Osteoblast (primary cell): ENCODE measurements at regions not wholly inside any gene's neighbourhood (a gene's known extent, or its start where the extent isn't known, plus 50 kb on each side); places are given as distances from the start of the nearest gene placed in this dataset.

Experiments
- DNase-seq: peaks from one replicate; pipeline ENCODE4 v3.0.0; 2011; ENCODE audit warnings: low spot score, mixed read lengths; ENCODE audit not compliant: insufficient read length; ENCODE audit errors: missing footprints
- H2AFZ ChIP-seq: 2 replicates; pipeline ENCODE4 v1.6.0; 2011; ENCODE audit warnings: mild to moderate bottlenecking, low read length
- H3K27ac ChIP-seq: 2 replicates; pipeline ENCODE4 v1.5.1; 2011; ENCODE audit warnings: mild to moderate bottlenecking, low read depth, low read length, moderate library complexity
- H3K27me3 ChIP-seq: 2 replicates; pipeline ENCODE4 v1.6.0; 2012; ENCODE audit warnings: mild to moderate bottlenecking, control low read depth, inconsistent platforms, low read length, moderate library complexity; ENCODE audit not compliant: insufficient read depth
- H3K36me3 ChIP-seq: 2 replicates; pipeline ENCODE4 v1.5.1; 2011; ENCODE audit warnings: mild to moderate bottlenecking, low read length, control low read depth, moderate library complexity; ENCODE audit not compliant: insufficient read depth
- H3K4me1 ChIP-seq: 2 replicates; pipeline ENCODE4 v1.5.1; 2011; ENCODE audit warnings: mild to moderate bottlenecking, low read length, control low read depth, moderate library complexity; ENCODE audit not compliant: insufficient read depth
- H3K4me2 ChIP-seq: 2 replicates; pipeline ENCODE4 v1.6.0; 2011; ENCODE audit warnings: mild to moderate bottlenecking, low read length; ENCODE audit not compliant: insufficient read depth
- H3K4me3 ChIP-seq: fragments of 200-600 bp; sonication (generic); 3 replicates; pipeline ENCODE4 v1.5.1; 2012; ENCODE audit warnings: mild to moderate bottlenecking, low read length, inconsistent platforms; ENCODE audit not compliant: insufficient read depth
- H3K79me2 ChIP-seq: 2 replicates; pipeline ENCODE4 v1.6.0; 2012; ENCODE audit warnings: mild to moderate bottlenecking, low read length, control low read depth, inconsistent platforms; ENCODE audit not compliant: insufficient read depth
- H3K9me3 ChIP-seq: 2 replicates; pipeline ENCODE4 v1.5.1; 2011; ENCODE audit warnings: low read depth, low read length, control low read depth
- H4K20me1 ChIP-seq: 2 replicates; pipeline ENCODE4 v1.6.0; 2012; ENCODE audit warnings: mild to moderate bottlenecking, low read length, control low read depth; ENCODE audit not compliant: insufficient read depth
- TF ChIP-seq, protein P1 (sequence below): IDR thresholded peaks from 2 replicates; pipeline ENCODE4 v1.5.1; 2011; ENCODE audit warnings: mild to moderate bottlenecking, low read depth, low read length, moderate library complexity; ENCODE audit errors: extremely low read depth

- Histone ChIP-seq H3K79me2 (no peaks in the 10 kb centered on the region), H4K20me1 (no peaks in the 10 kb centered on the region), H3K4me3 (no peak overlapping the region), H3K9me3 (no peaks in the 10 kb centered on the region), H3K27ac (no peak overlapping the region), H3K27me3 (no peaks in the 10 kb centered on the region), H3K4me2 (no peak overlapping the region), H3K36me3 (no peaks in the 10 kb centered on the region), H3K4me1 (no peaks in the 10 kb centered on the region), H2AFZ (no peak overlapping the region)
- TF ChIP-seq, protein P1, sequence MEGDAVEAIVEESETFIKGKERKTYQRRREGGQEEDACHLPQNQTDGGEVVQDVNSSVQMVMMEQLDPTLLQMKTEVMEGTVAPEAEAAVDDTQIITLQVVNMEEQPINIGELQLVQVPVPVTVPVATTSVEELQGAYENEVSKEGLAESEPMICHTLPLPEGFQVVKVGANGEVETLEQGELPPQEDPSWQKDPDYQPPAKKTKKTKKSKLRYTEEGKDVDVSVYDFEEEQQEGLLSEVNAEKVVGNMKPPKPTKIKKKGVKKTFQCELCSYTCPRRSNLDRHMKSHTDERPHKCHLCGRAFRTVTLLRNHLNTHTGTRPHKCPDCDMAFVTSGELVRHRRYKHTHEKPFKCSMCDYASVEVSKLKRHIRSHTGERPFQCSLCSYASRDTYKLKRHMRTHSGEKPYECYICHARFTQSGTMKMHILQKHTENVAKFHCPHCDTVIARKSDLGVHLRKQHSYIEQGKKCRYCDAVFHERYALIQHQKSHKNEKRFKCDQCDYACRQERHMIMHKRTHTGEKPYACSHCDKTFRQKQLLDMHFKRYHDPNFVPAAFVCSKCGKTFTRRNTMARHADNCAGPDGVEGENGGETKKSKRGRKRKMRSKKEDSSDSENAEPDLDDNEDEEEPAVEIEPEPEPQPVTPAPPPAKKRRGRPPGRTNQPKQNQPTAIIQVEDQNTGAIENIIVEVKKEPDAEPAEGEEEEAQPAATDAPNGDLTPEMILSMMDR: no peak
- no peak for DNase-seq
Observed at GRCh38 chr18:65527879-65528633, 222.8 kb upstream of the CDH7 start.

DNA sequence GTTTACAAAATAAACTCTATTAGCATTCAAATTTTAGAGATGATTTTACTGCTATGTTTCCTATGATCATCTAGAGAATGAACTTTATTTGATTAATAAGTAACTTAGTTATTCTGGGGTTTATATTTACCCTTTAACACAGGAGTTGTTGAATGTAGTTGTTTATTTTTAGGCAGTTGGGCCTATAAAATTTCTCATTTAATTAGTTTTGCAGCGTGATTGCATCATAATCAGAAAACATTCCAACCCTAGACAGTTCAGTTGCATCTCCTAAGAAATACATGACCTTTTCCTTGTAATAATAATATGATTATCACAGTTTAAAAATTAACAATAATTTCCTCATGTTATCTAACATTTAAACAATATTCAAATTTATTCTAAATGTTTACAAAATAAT, 224.7 kb upstream of the CDH7 start:
- Histone ChIP-seq H3K4me3 (no peak overlapping the region), H3K36me3 (no peaks in the 10 kb centered on the region), H2AFZ (no peak overlapping the region), H3K4me1 (no peaks in the 10 kb centered on the region), H4K20me1 (no peaks in the 10 kb centered on the region), H3K27me3 (no peaks in the 10 kb centered on the region), H3K4me2 (no peak overlapping the region), H3K79me2 (no peaks in the 10 kb centered on the region), H3K9me3 (no peaks in the 10 kb centered on the region), H3K27ac (no peak overlapping the region)
- DNase-seq: no peak
- TF ChIP-seq, protein P1: no peak

DNA sequence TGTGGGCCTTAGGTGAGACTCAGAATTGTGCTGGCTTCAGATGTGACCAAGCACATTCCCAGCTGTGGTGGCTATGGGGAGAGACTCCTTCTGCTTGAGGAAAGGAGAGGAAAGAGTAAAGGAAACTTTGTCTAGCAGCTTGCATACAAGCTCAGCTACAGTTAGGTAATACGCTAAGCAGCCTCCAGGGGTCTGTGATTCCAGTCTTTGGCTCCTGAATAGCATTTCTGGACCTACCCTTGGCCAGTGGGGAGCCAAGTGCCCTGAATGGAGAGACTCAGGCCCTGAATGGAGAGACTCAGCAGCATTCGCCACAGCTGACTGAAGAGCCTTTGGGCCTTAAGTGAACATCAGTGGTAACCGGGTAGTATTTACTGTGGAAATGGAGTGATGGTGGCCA, 227.4 kb upstream of the CDH7 start:
- Histone ChIP-seq H4K20me1 (no peaks in the 10 kb centered on the region), H3K36me3 (no peaks in the 10 kb centered on the region), H3K4me1 (no peaks in the 10 kb centered on the region), H3K4me3 (no peak overlapping the region), H3K27ac (no peak overlapping the region), H2AFZ (no peak overlapping the region), H3K4me2 (no peak overlapping the region), H3K9me3 (no peaks in the 10 kb centered on the region), H3K27me3 (no peaks in the 10 kb centered on the region), H3K79me2 (no peaks in the 10 kb centered on the region)
- TF ChIP-seq, protein P1: no peak
- DNase-seq: no peak

GRCh38 chr18:65522907-65523306, 227.9 kb upstream of the CDH7 start:
- H4K20me1 ChIP-seq: no peaks in the 10 kb centered on the region
- no peak overlapping the region for H3K27ac ChIP-seq
- DNase-seq: no peak
- no peaks in the 10 kb centered on the region for H3K9me3 ChIP-seq
- no peaks in the 10 kb centered on the region for H3K36me3 ChIP-seq
- no peaks in the 10 kb centered on the region for H3K27me3 ChIP-seq
- H3K79me2 ChIP-seq: no peaks in the 10 kb centered on the region
- TF ChIP-seq, protein P1: no peak
- H3K4me2 ChIP-seq: no peak overlapping the region
- no peak overlapping the region for H2AFZ ChIP-seq
- H3K4me3 ChIP-seq: no peak overlapping the region
- no peaks in the 10 kb centered on the region for H3K4me1 ChIP-seq
